ENCODE measurements at regions not wholly inside any gene's neighbourhood (a gene's known extent, or its start where the extent isn't known, plus 50 kb on each side); places are given as distances from the start of the nearest gene placed in this dataset.
A peak's percentile ranks its signal among the peaks of the same experiment; 100 is the strongest.

- TF ChIP-seq ZFX (IDR thresholded peaks at IDR 0.05) (no peak), CTCF (conservative IDR thresholded peaks at IDR 0.05) (no peak)
- no peak overlapping the region for H3K27ac ChIP-seq
Observed at GRCh38 chr12:126883697-126884096, 1383.3 kb upstream of the TMEM132C start.

DNA sequence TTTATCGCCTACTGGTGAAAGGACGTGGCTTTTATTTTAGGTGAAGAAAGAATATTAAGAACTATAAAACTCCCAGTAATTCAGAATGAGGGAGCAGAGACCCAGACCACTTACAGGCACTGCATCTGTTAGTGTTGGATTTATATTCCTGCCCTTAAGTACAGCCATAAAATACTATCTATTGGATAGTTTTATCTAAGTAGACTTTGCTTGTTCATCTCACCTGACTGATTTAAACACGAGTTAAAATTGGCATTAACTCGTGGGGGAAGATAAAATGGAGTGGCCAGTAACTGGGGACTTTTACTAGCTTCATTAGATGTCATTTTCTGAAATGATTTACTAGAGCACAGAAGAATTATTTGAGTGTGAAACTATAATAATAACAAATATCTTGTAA lies 1377.5 kb upstream of the TMEM132C start:
- H3K27ac ChIP-seq, result no peak overlapping the region
- no peak for TF ChIP-seq ZFX (IDR thresholded peaks at IDR 0.05)
- no peak for TF ChIP-seq CTCF (conservative IDR thresholded peaks at IDR 0.05)

DNA sequence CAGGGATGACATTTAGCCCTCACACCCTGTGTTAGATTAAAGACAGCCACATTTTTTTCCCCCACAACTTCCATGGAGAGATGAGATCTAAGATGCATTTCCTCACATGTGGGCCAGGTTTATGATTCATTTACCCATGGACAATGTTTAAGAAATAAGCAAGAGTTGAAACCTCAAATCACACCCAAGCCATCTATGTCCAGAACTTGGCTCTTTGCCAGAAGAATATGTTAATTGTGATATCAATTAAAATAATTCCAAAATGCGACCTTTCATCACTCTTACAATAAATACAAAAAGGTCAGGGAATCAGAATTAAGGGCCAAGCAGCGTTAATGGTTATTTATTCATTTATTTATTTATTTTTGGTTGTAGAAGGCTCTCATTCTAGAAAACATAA lies 1376.9 kb upstream of the TMEM132C start:
- no peak overlapping the region for H3K27ac ChIP-seq
- no peak for TF ChIP-seq CTCF (conservative IDR thresholded peaks at IDR 0.05)
- TF ChIP-seq ZFX (IDR thresholded peaks at IDR 0.05), result no peak

DNA sequence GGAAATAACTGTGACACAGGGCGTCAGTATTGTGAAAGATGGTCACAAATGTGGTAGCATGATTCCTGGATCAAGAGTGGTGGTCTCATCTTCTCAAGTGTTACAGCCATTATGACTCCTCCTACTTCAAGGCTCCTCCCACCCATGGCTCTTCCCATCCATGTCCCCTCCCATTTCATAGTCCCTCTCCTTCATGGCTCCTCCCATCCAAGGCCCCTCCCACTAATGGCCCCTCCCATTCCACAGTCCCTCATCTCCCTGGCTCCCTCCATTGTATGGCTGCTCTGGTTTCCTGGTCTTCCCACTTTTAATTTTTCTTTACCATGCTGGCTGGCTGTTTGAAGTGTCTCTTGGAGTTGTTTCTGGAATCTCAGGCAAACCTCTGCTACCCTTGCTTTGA lies 1375.2 kb upstream of the TMEM132C start:
- TF ChIP-seq CTCF (conservative IDR thresholded peaks at IDR 0.05), result no peak
- TF ChIP-seq ZFX (IDR thresholded peaks at IDR 0.05), result no peak
- no peak overlapping the region for H3K27ac ChIP-seq

DNA sequence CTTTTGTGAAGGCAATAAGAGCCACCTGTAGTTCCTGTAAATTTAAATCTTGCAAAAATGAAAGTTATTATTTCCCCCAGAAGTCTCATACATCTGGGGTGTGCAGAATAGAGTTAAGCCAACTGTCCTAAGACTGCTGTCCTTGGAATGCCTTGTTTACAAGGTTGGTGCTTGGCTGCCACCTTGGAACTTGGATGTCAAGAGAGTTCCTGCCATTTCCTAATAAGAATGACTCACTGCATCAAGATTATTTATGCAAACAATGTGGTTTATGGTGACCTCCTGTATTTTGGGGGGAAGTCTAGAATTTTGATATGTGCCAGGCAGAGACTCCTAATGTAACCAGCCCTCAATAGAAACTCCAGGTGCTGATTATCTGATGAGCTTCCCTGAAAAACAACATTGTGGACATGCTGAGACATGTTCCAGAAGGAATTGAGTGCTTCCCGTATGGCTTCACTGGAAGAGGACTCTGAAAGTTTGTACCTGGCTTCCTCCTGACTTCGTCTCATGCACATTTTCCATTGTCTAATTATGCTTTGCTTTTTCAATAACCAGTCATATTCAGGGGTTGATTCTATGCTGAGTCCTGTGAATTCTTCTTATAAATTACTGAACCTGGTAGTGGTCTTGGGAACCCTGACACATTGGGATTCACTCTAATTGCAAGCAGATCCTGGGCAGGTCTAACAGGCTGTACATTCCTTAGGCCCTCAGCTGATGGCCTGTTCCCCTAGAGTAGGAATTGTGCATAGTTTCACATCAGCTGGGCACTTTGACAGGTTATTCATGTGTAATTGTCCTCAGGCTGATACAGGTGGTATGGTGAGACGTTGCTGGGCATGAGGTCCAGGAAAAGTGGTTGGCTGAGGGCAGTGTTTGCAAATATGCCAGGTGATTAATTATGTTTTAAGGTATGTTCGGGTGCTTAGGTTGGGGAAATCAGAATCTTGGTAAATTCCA lies 1370.7 kb upstream of the TMEM132C start:
- peak overlapping the region; percentile 40; the same call in 1 of the 2 replicates for H3K27ac ChIP-seq
- TF ChIP-seq ZFX (IDR thresholded peaks at IDR 0.05), result no peak
- TF ChIP-seq CTCF (conservative IDR thresholded peaks at IDR 0.05), result no peak

DNA sequence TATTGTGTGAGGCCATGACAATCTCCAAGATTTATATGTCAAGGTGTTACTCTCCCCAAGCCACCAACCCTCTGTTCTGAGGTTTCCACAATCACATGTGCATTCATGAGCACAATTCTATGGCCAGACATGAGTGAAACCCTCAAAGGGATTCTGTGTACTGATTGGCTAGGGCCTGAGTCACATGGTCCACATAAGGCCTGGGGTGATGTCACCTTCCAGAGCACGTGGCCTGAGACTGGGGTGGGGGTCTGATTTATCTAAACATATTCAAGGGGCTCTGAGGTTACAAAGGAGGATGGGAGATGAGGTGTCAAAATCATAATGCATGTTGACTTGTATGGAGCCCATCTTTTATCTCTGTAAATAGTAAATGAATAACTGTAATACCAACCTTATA lies 1369.9 kb upstream of the TMEM132C start:
- TF ChIP-seq CTCF (conservative IDR thresholded peaks at IDR 0.05), result no peak
- TF ChIP-seq ZFX (IDR thresholded peaks at IDR 0.05), result no peak

DNA sequence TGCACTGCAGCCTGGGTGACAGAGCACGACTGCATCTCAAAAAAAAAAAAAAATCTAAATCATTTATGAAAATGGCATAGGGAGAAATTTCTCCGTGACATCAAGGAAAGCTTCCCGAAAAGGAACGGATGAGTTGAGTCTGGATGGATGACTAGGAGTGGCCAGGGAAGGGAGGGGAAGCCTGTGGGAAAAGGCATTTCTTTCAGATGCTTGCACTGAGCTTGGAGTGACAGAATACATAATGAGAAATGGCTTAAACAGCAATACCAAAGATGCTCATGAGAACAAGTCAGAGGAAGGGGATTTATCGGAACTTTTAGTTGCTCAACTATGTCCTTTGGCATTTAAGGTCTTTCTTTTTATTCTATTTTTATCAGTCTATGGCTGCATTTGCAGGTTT lies 1369.2 kb upstream of the TMEM132C start:
- H3K27ac ChIP-seq, result no peak overlapping the region
- TF ChIP-seq ZFX (IDR thresholded peaks at IDR 0.05) (no peak), CTCF (conservative IDR thresholded peaks at IDR 0.05) (no peak)

More for the DNA sequence above, 1369.9 kb upstream of the TMEM132C start:
- no peak overlapping the region; the same call in 1 of the 2 replicates for H3K27ac ChIP-seq
